H1 (cell line): ENCODE measurements at regions not wholly inside any gene's neighbourhood (a gene's known extent, or its start where the extent isn't known, plus 50 kb on each side); places are given as distances from the start of the nearest gene placed in this dataset.

ENCODE experiments used
- CTCF ChIA-PET: fragments of 300-600 bp; sonication (Branson Sonifier 250); formaldehyde crosslinking; loops from one replicate; lab custom pipeline; 2021; ENCODE audit not compliant: partially characterized antibody; lab: Charles Lee
- POLR2A ChIA-PET: fragments of 300-600 bp; sonication (Branson Sonifier 250); formaldehyde crosslinking; loops from one replicate; lab custom pipeline; 2021; ENCODE audit warnings: inconsistent platforms; ENCODE audit not compliant: partially characterized antibody; lab: Charles Lee
- DNase-seq, 2 experiments: peaks; one replicate each; pipeline versions ENCODE4 v3.0.0 to v3.0.0-alpha.2; 2010 to 2022; ENCODE audit warnings: low spot score in 2 of 2, low read depth in 1 of 2, mixed read lengths in 1 of 2
- FAIRE-seq: peaks from 2 replicates; lab custom pipeline; 2011; peaks lifted over from hg19 to GRCh38; lab: Jason Lieb, UNC
- H2AFZ ChIP-seq: 2 replicates; pipeline ENCODE4 v1.8.1; 2012; ENCODE audit warnings: low read length, inconsistent platforms
- H2AK5ac ChIP-seq: 2 replicates; pipeline ENCODE4 v1.6.1; 2013; ENCODE audit warnings: low read depth, low read length
- H2BK120ac ChIP-seq: replicated peaks from 2 replicates; pipeline ENCODE3; 2013; ENCODE audit warnings: low read depth, low read length, inconsistent platforms
- H2BK12ac ChIP-seq: 2 replicates; pipeline ENCODE4 v1.6.1; 2013; ENCODE audit warnings: low read depth, low read length
- H2BK15ac ChIP-seq: 2 replicates; pipeline ENCODE4 v1.6.1; 2013; ENCODE audit warnings: low read length
- H2BK20ac ChIP-seq: 2 replicates; pipeline ENCODE4 v1.6.1; 2013; ENCODE audit warnings: low read length
- H2BK5ac ChIP-seq: 2 replicates; pipeline ENCODE4 v1.6.1; 2013; ENCODE audit warnings: low read depth, low read length
- H3K14ac ChIP-seq: 2 replicates; pipeline ENCODE4 v1.6.1; 2013; ENCODE audit warnings: inconsistent platforms; ENCODE audit not compliant: insufficient read length
- H3K18ac ChIP-seq: 2 replicates; pipeline ENCODE4 v1.6.1; 2013; ENCODE audit warnings: low read length; ENCODE audit errors: extremely low read depth
- H3K23ac ChIP-seq: 2 replicates; pipeline ENCODE4 v1.6.1; 2013; ENCODE audit warnings: inconsistent platforms; ENCODE audit not compliant: insufficient read length
- H3K23me2 ChIP-seq: 2 replicates; pipeline ENCODE4 v1.6.1; 2013; ENCODE audit warnings: low read depth, low read length
- H3K27ac ChIP-seq: 2 replicates; pipeline ENCODE4 v1.6.1; 2011; ENCODE audit warnings: low read depth, low read length, inconsistent platforms
- H3K27me3 ChIP-seq, 4 experiments: replicated peaks in 1 of 4; 1 replicate in 1 of 4; 2 replicates in 3 of 4; pipeline versions ENCODE4 v1.6.1 to v1.8.1; 2011 to 2013; ENCODE audit warnings: low read length in 3 of 4, mild to moderate bottlenecking in 3 of 4, inconsistent platforms in 2 of 4, mixed read lengths in 2 of 4, moderate library complexity in 1 of 4; ENCODE audit not compliant: control insufficient read depth in 3 of 4, insufficient read depth in 3 of 4; ENCODE audit errors: extremely low read depth in 1 of 4
- H3K36me3 ChIP-seq, 4 experiments: 2 replicates each; pipeline versions ENCODE4 v1.6.1 to v1.8.1; 2011 to 2013; ENCODE audit warnings: mild to moderate bottlenecking in 4 of 4, low read length in 3 of 4, moderate library complexity in 2 of 4, control low read depth in 1 of 4, inconsistent platforms in 1 of 4; ENCODE audit not compliant: insufficient read depth in 4 of 4, control insufficient read depth in 2 of 4
- H3K4ac ChIP-seq: replicated peaks from 2 replicates; pipeline ENCODE3; 2013; ENCODE audit warnings: low read length, low read depth, mixed read lengths, inconsistent platforms; ENCODE audit not compliant: insufficient read length
- H3K4me1 ChIP-seq, 4 experiments: replicated peaks in 1 of 4; 1 replicate in 1 of 4; 2 replicates in 3 of 4; pipeline versions ENCODE4 v1.6.1 to v1.8.1; 2011 to 2013; ENCODE audit warnings: low read length in 3 of 4, inconsistent platforms in 2 of 4, mixed read lengths in 1 of 4; ENCODE audit not compliant: insufficient read depth in 4 of 4, control insufficient read depth in 3 of 4
- H3K4me2 ChIP-seq, 2 experiments: 2 replicates each; pipeline versions ENCODE4 v1.6.1 to v1.8.1; 2011 to 2013; ENCODE audit warnings: low read depth in 2 of 2, low read length in 2 of 2, control low read depth in 1 of 2, inconsistent platforms in 1 of 2, mild to moderate bottlenecking in 1 of 2; ENCODE audit not compliant: insufficient read depth in 1 of 2
- H3K4me3 ChIP-seq, 4 experiments: fragments of 200-600, 300-600 bp in 1 of 4; sonication (generic), shearing (Covaris generic), sonication (Bioruptor Twin) in 1 of 4; 2 replicates each; pipeline versions ENCODE4 v1.5.1 to v1.8.1; 2011 to 2016; ENCODE audit warnings: low read length in 4 of 4, low read depth in 3 of 4, control low read depth in 2 of 4, inconsistent platforms in 2 of 4, mild to moderate bottlenecking in 2 of 4, mixed read lengths in 1 of 4, moderate library complexity in 1 of 4; ENCODE audit not compliant: insufficient read depth in 2 of 4; ENCODE audit errors: extremely low read depth in 1 of 4
- H3K56ac ChIP-seq: replicated peaks from 2 replicates; pipeline ENCODE3; 2013; ENCODE audit warnings: low read depth, mild to moderate bottlenecking, mixed read lengths, low read length, inconsistent platforms; ENCODE audit not compliant: insufficient read length
- H3K79me1 ChIP-seq: 2 replicates; pipeline ENCODE4 v1.6.1; 2013; ENCODE audit warnings: low read depth, low read length, control low read depth
- H3K79me2 ChIP-seq, 2 experiments: 2 replicates each; pipeline versions ENCODE4 v1.6.1 to v1.8.1; 2012 to 2013; ENCODE audit warnings: low read length in 2 of 2, mild to moderate bottlenecking in 2 of 2, inconsistent platforms in 1 of 2; ENCODE audit not compliant: insufficient read depth in 2 of 2, control insufficient read depth in 1 of 2
- H3K9ac ChIP-seq, 4 experiments: replicated peaks in 1 of 4; 1 replicate in 1 of 4; 2 replicates in 3 of 4; pipeline versions ENCODE4 v1.6.1 to v1.8.1; 2011 to 2013; ENCODE audit warnings: low read depth in 3 of 4, low read length in 3 of 4, control low read depth in 2 of 4, mild to moderate bottlenecking in 2 of 4, moderate library complexity in 2 of 4, inconsistent platforms in 1 of 4; ENCODE audit errors: extremely low read depth in 1 of 4
- H3K9me3 ChIP-seq, 2 experiments: 2 replicates each; pipeline versions ENCODE4 v1.6.1 to v1.8.1; 2012 to 2013; ENCODE audit warnings: mild to moderate bottlenecking in 2 of 2, moderate library complexity in 2 of 2, control low read depth in 1 of 2, inconsistent platforms in 1 of 2, low read depth in 1 of 2, low read length in 1 of 2, mixed read lengths in 1 of 2; ENCODE audit not compliant: insufficient read depth in 2 of 2
- H4K20me1 ChIP-seq, 2 experiments: replicated peaks in 1 of 2; 2 replicates each; pipeline versions ENCODE3 to v1.8.1; 2011 to 2013; ENCODE audit warnings: inconsistent platforms in 2 of 2, low read length in 2 of 2, mild to moderate bottlenecking in 1 of 2; ENCODE audit not compliant: insufficient read depth in 2 of 2, control insufficient read depth in 1 of 2
- H4K5ac ChIP-seq: 2 replicates; pipeline ENCODE4 v1.6.1; 2013; ENCODE audit warnings: low read length, low read depth, mixed read lengths, inconsistent platforms; ENCODE audit not compliant: insufficient read length
- H4K8ac ChIP-seq: 2 replicates; pipeline ENCODE4 v1.8.0; 2013; ENCODE audit warnings: mild to moderate bottlenecking, moderate library complexity, low read length, inconsistent platforms; ENCODE audit not compliant: insufficient read depth; ENCODE audit errors: extremely low read depth
- H4K91ac ChIP-seq: replicated peaks from 2 replicates; pipeline ENCODE3; 2013; ENCODE audit warnings: low read length, mixed read lengths, inconsistent platforms; ENCODE audit not compliant: insufficient read length
- ASH2L ChIP-seq: fragments of 200-600, 300-600 bp; sonication (generic); IDR thresholded peaks from one replicate; pipeline ENCODE4 v1.7.1; 2017; ENCODE audit warnings: low read length
- BACH1 ChIP-seq: IDR thresholded peaks from 2 replicates; pipeline ENCODE4 v1.6.1; 2012; ENCODE audit warnings: low read length, improper control_type of control experiment
- CBX5 ChIP-seq: fragments of 300-800, 300-1000 bp; sonication (generic); IDR thresholded peaks from 2 replicates; pipeline ENCODE4 v1.7.1; 2016; ENCODE audit warnings: antibody characterized with exemption, low read length, low read depth
- CTBP2 ChIP-seq: IDR thresholded peaks from 2 replicates; pipeline ENCODE4 v1.7.0; 2011; ENCODE audit warnings: borderline replicate concordance, mild to moderate bottlenecking, moderate library complexity, mixed read lengths, low read length; ENCODE audit not compliant: insufficient read depth, insufficient read length
- FOSL1 ChIP-seq: IDR thresholded peaks from 2 replicates; pipeline ENCODE4 v1.6.1; 2011; ENCODE audit warnings: mild to moderate bottlenecking, low read depth, low read length, moderate library complexity; ENCODE audit not compliant: insufficient read depth
- KDM1A ChIP-seq: fragments of 200-600, 300-600 bp; sonication (generic); IDR thresholded peaks from 2 replicates; pipeline ENCODE4 v1.7.1; 2016; ENCODE audit warnings: mild to moderate bottlenecking, low read length, borderline replicate concordance
- NANOG ChIP-seq: IDR thresholded peaks from 2 replicates; pipeline ENCODE4 v1.6.1; 2011; ENCODE audit warnings: low read length, low read depth, mild to moderate bottlenecking, inconsistent platforms; ENCODE audit not compliant: insufficient read depth, poor library complexity, severe bottlenecking
- PHF8 ChIP-seq: fragments of 200-600 bp; sonication (generic); conservative IDR thresholded peaks from 2 replicates; pipeline ENCODE4 v1.7.1; 2012; ENCODE audit warnings: low read depth, mild to moderate bottlenecking, inconsistent platforms, low read length, moderate library complexity
- POLR2AphosphoS5 ChIP-seq: IDR thresholded peaks from 2 replicates; pipeline ENCODE4 v1.6.1; 2011; ENCODE audit warnings: low read depth, low read length
- RNF2 ChIP-seq: fragments of 200-900, 300-1000 bp; sonication (generic); IDR thresholded peaks from 2 replicates; pipeline ENCODE4 v1.7.1; 2016; ENCODE audit warnings: borderline replicate concordance, low read depth, mild to moderate bottlenecking, antibody characterized with exemption, low read length; ENCODE audit not compliant: poor library complexity, severe bottlenecking; ENCODE audit errors: missing control alignments
- SUZ12 ChIP-seq: fragments of 200-600 bp; sonication (generic); IDR thresholded peaks from 2 replicates; pipeline ENCODE4 v1.6.1; 2012; ENCODE audit warnings: mild to moderate bottlenecking, inconsistent platforms, low read length, moderate library complexity, mixed read lengths
- TF ChIP-seq, protein P1 (sequence below), 3 experiments: IDR thresholded peaks; 1 replicate in 2 of 3; 2 replicates in 1 of 3; pipeline versions ENCODE4 v1.5.1 to v1.6.1; 2011; ENCODE audit warnings: low read length in 3 of 3, mild to moderate bottlenecking in 3 of 3, inconsistent platforms in 2 of 3, low read depth in 1 of 3, moderate library complexity in 1 of 3; ENCODE audit not compliant: insufficient read depth in 1 of 3; ENCODE audit errors: control extremely low read depth in 1 of 3

- H4K20me1 ChIP-seq, result no peaks in the 10 kb centered on the region
- no peaks in the 10 kb centered on the region for H3K23me2 ChIP-seq
- H3K4me1 ChIP-seq, result no peaks in the 10 kb centered on the region
- no peak overlapping the region for H2BK12ac ChIP-seq
- POLR2A ChIA-PET, result no interaction called here
- no peak overlapping the region for H3K14ac ChIP-seq
- no peak overlapping the region for H2BK20ac ChIP-seq
- H3K9ac ChIP-seq, result no peak overlapping the region
- peaks cover 0 to 3% of the 10 kb centered on the region in 2 experiments; a peak in 1 of 4 replicates for H3K9me3 ChIP-seq
- H3K27ac ChIP-seq, result no peak overlapping the region
- no peak overlapping the region for H4K8ac ChIP-seq
- no peak overlapping the region for H2BK120ac ChIP-seq
- H3K4ac ChIP-seq, result no peak overlapping the region
- FAIRE-seq (no peak), DNase-seq (no peak)
- no peak overlapping the region for H2AK5ac ChIP-seq
- no peak overlapping the region for H3K56ac ChIP-seq
- H3K18ac ChIP-seq, result no peak overlapping the region
- no peaks in the 10 kb centered on the region for H3K36me3 ChIP-seq
- no peaks in the 10 kb centered on the region for H3K79me1 ChIP-seq
- no peaks in the 10 kb centered on the region for H3K27me3 ChIP-seq
- no peak overlapping the region for H2AFZ ChIP-seq
- no peak overlapping the region for H2BK5ac ChIP-seq
- no peak overlapping the region for H4K91ac ChIP-seq
- H3K23ac ChIP-seq, result no peak overlapping the region
- H3K4me2 ChIP-seq, result no peak overlapping the region
- H2BK15ac ChIP-seq, result no peak overlapping the region
- CTCF ChIA-PET, result no interaction called here
- H4K5ac ChIP-seq, result no peak overlapping the region
- H3K79me2 ChIP-seq, result no peaks in the 10 kb centered on the region
- H3K4me3 ChIP-seq, result no peak overlapping the region
- TF ChIP-seq BACH1 (no peak), FOSL1 (no peak), PHF8 (no peak), NANOG (no peak), CBX5 (no peak), RNF2 (no peak), POLR2AphosphoS5 (no peak), CTBP2 (no peak), KDM1A (no peak), SUZ12 (no peak), ASH2L (no peak)
- TF ChIP-seq, protein P1, sequence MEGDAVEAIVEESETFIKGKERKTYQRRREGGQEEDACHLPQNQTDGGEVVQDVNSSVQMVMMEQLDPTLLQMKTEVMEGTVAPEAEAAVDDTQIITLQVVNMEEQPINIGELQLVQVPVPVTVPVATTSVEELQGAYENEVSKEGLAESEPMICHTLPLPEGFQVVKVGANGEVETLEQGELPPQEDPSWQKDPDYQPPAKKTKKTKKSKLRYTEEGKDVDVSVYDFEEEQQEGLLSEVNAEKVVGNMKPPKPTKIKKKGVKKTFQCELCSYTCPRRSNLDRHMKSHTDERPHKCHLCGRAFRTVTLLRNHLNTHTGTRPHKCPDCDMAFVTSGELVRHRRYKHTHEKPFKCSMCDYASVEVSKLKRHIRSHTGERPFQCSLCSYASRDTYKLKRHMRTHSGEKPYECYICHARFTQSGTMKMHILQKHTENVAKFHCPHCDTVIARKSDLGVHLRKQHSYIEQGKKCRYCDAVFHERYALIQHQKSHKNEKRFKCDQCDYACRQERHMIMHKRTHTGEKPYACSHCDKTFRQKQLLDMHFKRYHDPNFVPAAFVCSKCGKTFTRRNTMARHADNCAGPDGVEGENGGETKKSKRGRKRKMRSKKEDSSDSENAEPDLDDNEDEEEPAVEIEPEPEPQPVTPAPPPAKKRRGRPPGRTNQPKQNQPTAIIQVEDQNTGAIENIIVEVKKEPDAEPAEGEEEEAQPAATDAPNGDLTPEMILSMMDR (IDR thresholded peaks at IDR 0.05; ENCODE audit: control extremely low read depth in 1 of 3, insufficient read depth in 1 of 3, low read depth in 1 of 3, low read length in 3 of 3), result no peak
Observed at GRCh38 chr4:136644279-136644678, 888.0 kb downstream of the PCDH18 start.
